Choroid plexus epithelial cell (primary cell): ENCODE measurements at regions not wholly inside any gene's neighbourhood (a gene's known extent, or its start where the extent isn't known, plus 50 kb on each side); places are given as distances from the start of the nearest gene placed in this dataset.

Experiments used
- DNase-seq: peaks from one replicate; pipeline ENCODE4 v3.0.0-alpha.2; 2010; ENCODE audit warnings: low read depth
- H3K4me3 ChIP-seq: 2 replicates; pipeline ENCODE4 v1.5.1; 2011; ENCODE audit warnings: low read depth, mild to moderate bottlenecking, control low read depth, low read length, moderate library complexity
- TF ChIP-seq, protein P1 (sequence below): conservative IDR thresholded peaks from 2 replicates; pipeline ENCODE4 v1.5.1; 2011; ENCODE audit warnings: low read depth, mild to moderate bottlenecking, control low read depth, inconsistent platforms, low read length, moderate library complexity

DNA sequence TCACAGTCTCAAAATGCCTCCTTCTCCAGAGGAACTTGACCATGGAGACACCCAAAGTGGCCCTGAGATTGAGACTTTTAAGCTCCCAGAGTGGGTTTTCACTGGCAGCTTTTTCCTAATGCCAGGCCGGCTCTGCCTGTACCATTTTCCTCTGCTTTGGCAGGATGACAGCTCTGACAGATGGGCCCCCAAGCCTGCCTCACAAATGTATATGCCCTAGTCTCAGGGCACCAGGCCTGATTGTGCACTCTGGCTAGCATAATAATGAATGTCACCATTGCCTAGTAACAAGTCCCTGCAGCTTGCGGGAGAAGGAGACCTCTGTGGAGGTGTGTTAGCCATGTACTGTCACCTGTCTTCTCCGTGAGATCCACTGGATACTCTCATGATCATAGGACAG lies 772.8 kb upstream of the TSPY4 start:
- no peak overlapping the region for H3K4me3 ChIP-seq
- no peak for DNase-seq
- TF ChIP-seq, protein P1, sequence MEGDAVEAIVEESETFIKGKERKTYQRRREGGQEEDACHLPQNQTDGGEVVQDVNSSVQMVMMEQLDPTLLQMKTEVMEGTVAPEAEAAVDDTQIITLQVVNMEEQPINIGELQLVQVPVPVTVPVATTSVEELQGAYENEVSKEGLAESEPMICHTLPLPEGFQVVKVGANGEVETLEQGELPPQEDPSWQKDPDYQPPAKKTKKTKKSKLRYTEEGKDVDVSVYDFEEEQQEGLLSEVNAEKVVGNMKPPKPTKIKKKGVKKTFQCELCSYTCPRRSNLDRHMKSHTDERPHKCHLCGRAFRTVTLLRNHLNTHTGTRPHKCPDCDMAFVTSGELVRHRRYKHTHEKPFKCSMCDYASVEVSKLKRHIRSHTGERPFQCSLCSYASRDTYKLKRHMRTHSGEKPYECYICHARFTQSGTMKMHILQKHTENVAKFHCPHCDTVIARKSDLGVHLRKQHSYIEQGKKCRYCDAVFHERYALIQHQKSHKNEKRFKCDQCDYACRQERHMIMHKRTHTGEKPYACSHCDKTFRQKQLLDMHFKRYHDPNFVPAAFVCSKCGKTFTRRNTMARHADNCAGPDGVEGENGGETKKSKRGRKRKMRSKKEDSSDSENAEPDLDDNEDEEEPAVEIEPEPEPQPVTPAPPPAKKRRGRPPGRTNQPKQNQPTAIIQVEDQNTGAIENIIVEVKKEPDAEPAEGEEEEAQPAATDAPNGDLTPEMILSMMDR, result no peak

- no peak for DNase-seq
- no peak overlapping the region for H3K4me3 ChIP-seq
- TF ChIP-seq, protein P1, result no peak
These were observed 771.1 kb upstream of the TSPY4 start for GRCh38 chrY:8566198-8566597.

DNA sequence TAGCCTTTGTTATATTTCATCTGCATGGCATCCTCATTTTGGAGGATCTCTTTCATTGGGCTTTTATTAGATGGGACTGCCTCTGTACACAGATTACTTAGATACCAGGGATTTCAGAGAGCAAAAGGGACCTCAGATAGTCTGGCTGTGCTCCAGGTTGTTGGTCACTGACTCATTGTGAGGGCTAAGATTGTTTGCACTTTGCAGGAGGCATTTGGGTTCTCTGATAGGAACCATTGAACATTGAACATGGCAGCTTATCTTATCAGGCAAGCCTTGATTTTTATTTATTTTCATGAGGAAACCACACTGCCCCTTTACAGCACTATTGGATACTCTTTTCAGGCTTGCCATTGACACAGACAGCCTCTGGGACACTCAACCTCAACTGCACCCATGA lies 766.9 kb upstream of the TSPY4 start:
- DNase-seq, result no peak
- TF ChIP-seq, protein P1, result no peak

GRCh38 chrY:8572916-8573315 lies 764.3 kb upstream of the TSPY4 start:
- TF ChIP-seq, protein P1, result no peak
- H3K4me3 ChIP-seq, result no peak overlapping the region
- no peak for DNase-seq

More for the DNA sequence above, 766.9 kb upstream of the TSPY4 start:
- H3K4me3 ChIP-seq, result no peak overlapping the region

DNA sequence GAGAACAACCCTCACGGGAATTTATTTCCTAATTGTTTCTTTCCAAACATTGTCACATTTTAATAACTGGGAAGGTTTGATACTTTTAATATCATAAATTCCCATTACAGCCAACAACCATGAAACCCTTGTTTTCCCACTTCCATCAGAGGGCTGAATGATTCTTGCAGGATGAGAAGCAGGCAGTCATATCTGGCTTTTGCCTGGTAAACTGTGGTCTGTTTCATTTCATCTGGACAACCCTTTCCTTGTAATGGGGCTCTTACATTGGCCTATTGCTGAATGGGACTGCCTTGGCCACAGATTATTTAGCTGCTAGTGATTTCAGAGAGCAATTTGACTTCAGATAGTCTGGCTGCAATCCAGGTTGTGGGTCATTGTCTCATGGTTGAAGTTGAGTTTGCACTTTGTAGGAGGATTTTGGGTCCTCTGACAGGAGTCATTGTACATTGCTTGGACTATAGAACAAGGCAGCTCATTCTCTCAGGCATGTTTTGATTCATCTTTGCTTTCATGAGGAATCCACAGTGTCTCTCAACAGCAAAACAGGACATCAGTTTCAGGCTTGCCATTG lies 754.9 kb upstream of the TSPY4 start:
- TF ChIP-seq, protein P1, result no peak
- no peak overlapping the region for H3K4me3 ChIP-seq
- DNase-seq, result no peak

GRCh38 chrY:8583191-8583590 lies 754.1 kb upstream of the TSPY4 start:
- DNase-seq, result no peak
- TF ChIP-seq, protein P1, result no peak

GRCh38 chrY:8590641-8591040 lies 746.6 kb upstream of the TSPY4 start:
- DNase-seq, result no peak
- TF ChIP-seq, protein P1, result no peak

More at GRCh38 chrY:8583191-8583590, 754.1 kb upstream of the TSPY4 start:
- H3K4me3 ChIP-seq, result no peak overlapping the region

More at GRCh38 chrY:8590641-8591040, 746.6 kb upstream of the TSPY4 start:
- no peak overlapping the region for H3K4me3 ChIP-seq
